ENCODE measurements at regions not wholly inside any gene's neighbourhood (a gene's known extent, or its start where the extent isn't known, plus 50 kb on each side); places are given as distances from the start of the nearest gene placed in this dataset.
"Not testable (repeated sequence)": the region's sequence is repeated elsewhere in the genome, so short reads cannot be mapped to it uniquely, and the experiment has no call there.

DNA sequence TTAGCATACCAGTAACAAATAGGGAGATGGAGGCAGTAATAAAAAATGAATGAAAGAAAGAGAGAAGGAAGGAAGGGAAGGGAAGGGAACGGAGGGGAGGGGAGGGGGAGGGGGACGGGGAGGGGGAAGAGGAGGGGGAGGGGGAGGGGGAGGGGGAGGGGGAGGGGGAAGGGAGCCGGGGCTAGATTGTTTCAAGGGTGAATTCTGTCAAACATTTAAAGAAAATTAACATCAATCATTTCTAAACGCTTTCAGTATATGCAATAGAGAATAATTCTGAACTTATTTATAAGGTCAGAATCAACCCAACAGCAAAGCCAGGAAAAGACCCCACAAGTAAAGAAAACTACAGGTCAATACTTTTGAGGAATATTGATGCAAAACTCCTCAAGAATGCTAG is 858.8 kb upstream of the GYPC start:
- H3K4me3 ChIP-seq (ENCODE audit: low read depth, low read length), result no peak overlapping the region
- no peak for DNase-seq (ENCODE audit: low read depth)
- TF ChIP-seq CTCF (IDR thresholded peaks at IDR 0.05; ENCODE audit: low read depth, low read length), result no peak
- TF ChIP-seq MYC (IDR thresholded peaks at IDR 0.05; ENCODE audit: low read depth, low read length), result no peak
- no peak for TF ChIP-seq POLR2A (IDR thresholded peaks at IDR 0.05; ENCODE audit: extremely low read depth, insufficient read length)
- TF ChIP-seq, protein P1, sequence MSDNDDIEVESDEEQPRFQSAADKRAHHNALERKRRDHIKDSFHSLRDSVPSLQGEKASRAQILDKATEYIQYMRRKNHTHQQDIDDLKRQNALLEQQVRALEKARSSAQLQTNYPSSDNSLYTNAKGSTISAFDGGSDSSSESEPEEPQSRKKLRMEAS (IDR thresholded peaks at IDR 0.05; ENCODE audit: low read depth, low read length), result no peak

- no peak for DNase-seq (ENCODE audit: low read depth)
- no peak overlapping the region for H3K4me3 ChIP-seq (ENCODE audit: low read depth, low read length)
- TF ChIP-seq, protein P1 (IDR thresholded peaks at IDR 0.05; ENCODE audit: low read depth, low read length), result no peak
- no peak for TF ChIP-seq CTCF (IDR thresholded peaks at IDR 0.05; ENCODE audit: low read depth, low read length)
- TF ChIP-seq MYC (IDR thresholded peaks at IDR 0.05; ENCODE audit: low read depth, low read length), result no peak
- TF ChIP-seq POLR2A (IDR thresholded peaks at IDR 0.05; ENCODE audit: extremely low read depth, insufficient read length), result no peak
These were observed 833.2 kb upstream of the GYPC start for GRCh38 chr2:125822746-125823145.

DNA sequence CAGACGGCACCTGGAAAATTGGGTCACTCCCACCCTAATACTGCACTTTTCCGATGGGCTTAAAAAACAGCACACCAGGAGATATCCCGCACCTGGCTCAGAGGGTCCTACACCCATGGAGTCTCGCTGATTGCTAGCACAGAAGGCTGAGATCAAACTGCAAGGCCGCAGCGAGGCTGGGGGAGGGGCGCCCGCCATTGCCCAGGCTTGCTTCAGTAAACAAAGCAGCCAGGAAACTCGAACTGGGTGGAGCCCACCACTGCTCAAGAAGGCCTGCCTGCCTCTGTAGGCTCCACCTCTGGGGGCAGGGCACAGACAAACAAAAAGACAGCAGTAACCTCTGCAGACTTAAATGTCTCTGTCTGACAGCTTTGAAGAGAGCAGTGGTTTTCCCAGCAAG is 830.2 kb upstream of the GYPC start:
- not testable (repeated sequence) for DNase-seq (ENCODE audit: low read depth)

GRCh38 chr2:125837128-125837527 is 818.8 kb upstream of the GYPC start:
- H3K4me3 ChIP-seq (ENCODE audit: low read depth, low read length), result no peak overlapping the region
- DNase-seq (ENCODE audit: low read depth), result no peak
- TF ChIP-seq, protein P1 (IDR thresholded peaks at IDR 0.05; ENCODE audit: low read depth, low read length), result no peak
- no peak for TF ChIP-seq CTCF (IDR thresholded peaks at IDR 0.05; ENCODE audit: low read depth, low read length)

More for the DNA sequence above, 830.2 kb upstream of the GYPC start:
- not testable (repeated sequence) for H3K4me3 ChIP-seq (ENCODE audit: low read depth, low read length)

GRCh38 chr2:125837611-125838010 is 818.3 kb upstream of the GYPC start:
- no peak for TF ChIP-seq CTCF (IDR thresholded peaks at IDR 0.05; ENCODE audit: low read depth, low read length)
- TF ChIP-seq, protein P1 (IDR thresholded peaks at IDR 0.05; ENCODE audit: low read depth, low read length), result no peak
- TF ChIP-seq POLR2A (IDR thresholded peaks at IDR 0.05; ENCODE audit: extremely low read depth, insufficient read length), result no peak
- TF ChIP-seq MYC (IDR thresholded peaks at IDR 0.05; ENCODE audit: low read depth, low read length), result no peak
- no peak overlapping the region for H3K4me3 ChIP-seq (ENCODE audit: low read depth, low read length)
- no peak for DNase-seq (ENCODE audit: low read depth)

- no peak for TF ChIP-seq CTCF (IDR thresholded peaks at IDR 0.05; ENCODE audit: low read depth, low read length)
- TF ChIP-seq MYC (IDR thresholded peaks at IDR 0.05; ENCODE audit: low read depth, low read length), result no peak
- no peak for TF ChIP-seq POLR2A (IDR thresholded peaks at IDR 0.05; ENCODE audit: extremely low read depth, insufficient read length)
- TF ChIP-seq, protein P1 (IDR thresholded peaks at IDR 0.05; ENCODE audit: low read depth, low read length), result no peak
- DNase-seq (ENCODE audit: low read depth), result no peak
- H3K4me3 ChIP-seq (ENCODE audit: low read depth, low read length), result no peak overlapping the region
These were observed 816.0 kb upstream of the GYPC start for GRCh38 chr2:125839945-125840344.

Data from NB4 (cell line).